ENCODE measurements at regions not wholly inside any gene's neighbourhood (a gene's known extent, or its start where the extent isn't known, plus 50 kb on each side); places are given as distances from the start of the nearest gene placed in this dataset.

DNA sequence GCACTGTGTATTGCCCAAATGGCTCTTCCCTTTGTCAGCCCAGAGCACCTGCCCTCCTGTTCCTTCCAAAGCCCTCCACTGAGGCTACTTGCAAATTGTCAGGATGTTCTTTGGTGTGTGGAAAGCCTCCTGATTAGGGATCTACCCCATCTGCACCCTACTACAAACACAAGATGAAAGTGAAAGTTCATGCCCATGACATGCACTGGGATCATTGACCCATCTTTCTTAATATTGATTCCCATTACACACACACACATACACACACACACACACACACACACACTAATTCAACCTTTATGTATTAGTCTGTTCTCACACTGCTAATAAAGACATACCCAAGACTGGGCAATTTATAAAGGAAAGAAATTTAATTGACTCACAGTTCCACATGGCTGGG lies 213.7 kb upstream of the IGFBP3 start:
- ChIA-PET CTCF (no interaction called here), POLR2A (no interaction called here)
- Mint-ChIP-seq H3K4me3 (no peak overlapping the region), H3K36me3 (ENCODE audit: low read depth) (no peaks in the 10 kb centered on the region), H3K4me1 (no peaks in the 10 kb centered on the region), H3K27ac (no peak overlapping the region), H3K27me3 (no peaks in the 10 kb centered on the region), H3K9me3 (no peaks in the 10 kb centered on the region)
- DNase-seq: no peak

DNA sequence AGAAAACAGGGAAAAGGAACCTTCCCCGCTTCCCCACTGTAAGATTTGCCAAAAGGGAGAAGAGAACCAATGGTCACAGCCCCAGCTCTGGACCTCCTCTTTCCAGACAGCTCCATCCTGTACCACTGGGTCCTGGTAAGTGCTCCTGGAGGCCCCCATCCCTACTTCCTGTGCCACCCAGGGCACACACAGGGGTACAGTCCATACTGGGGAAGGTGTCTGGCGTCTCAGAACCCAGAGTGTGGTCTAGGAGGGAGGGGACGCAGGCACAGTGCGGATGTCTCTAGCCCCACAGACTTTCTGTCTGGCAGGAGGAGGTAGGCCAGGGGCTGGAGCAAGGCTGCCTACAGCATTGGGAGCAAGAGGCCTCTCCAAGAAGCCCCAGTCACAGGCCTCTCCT lies 213.3 kb upstream of the IGFBP3 start:
- no peaks in the 10 kb centered on the region for H3K27me3 Mint-ChIP-seq
- POLR2A ChIA-PET: no interaction called here
- CTCF ChIA-PET: no interaction called here
- H3K27ac Mint-ChIP-seq: no peak overlapping the region
- no peak for DNase-seq
- H3K9me3 Mint-ChIP-seq: no peaks in the 10 kb centered on the region
- H3K36me3 Mint-ChIP-seq (ENCODE audit: low read depth): no peaks in the 10 kb centered on the region
- H3K4me1 Mint-ChIP-seq: no peaks in the 10 kb centered on the region
- no peak overlapping the region for H3K4me3 Mint-ChIP-seq

DNA sequence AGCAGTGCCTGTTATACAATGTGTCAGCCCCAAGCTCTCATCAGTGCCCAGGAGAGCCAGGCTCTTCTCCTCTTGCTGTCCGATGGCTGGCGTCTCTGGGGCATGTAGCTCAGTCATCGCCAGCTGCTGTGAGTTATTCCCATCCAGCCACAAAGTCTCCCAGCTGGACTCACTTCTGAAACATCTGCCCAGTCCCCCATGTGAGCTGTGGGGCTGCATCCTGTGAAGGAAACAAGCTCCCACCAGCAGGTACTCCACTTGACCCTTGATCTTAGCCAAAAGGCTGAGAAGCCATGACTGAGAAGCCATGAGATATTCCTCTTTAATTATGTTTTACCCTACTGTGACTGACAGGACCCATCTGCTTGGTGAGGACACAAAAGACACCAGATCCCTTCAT lies 212.7 kb upstream of the IGFBP3 start:
- ChIA-PET CTCF (no interaction called here), POLR2A (no interaction called here)
- Mint-ChIP-seq H3K27me3 (no peaks in the 10 kb centered on the region), H3K9me3 (no peaks in the 10 kb centered on the region), H3K4me1 (no peaks in the 10 kb centered on the region), H3K27ac (no peak overlapping the region), H3K36me3 (ENCODE audit: low read depth) (no peaks in the 10 kb centered on the region), H3K4me3 (no peak overlapping the region)
- DNase-seq: no peak

DNA sequence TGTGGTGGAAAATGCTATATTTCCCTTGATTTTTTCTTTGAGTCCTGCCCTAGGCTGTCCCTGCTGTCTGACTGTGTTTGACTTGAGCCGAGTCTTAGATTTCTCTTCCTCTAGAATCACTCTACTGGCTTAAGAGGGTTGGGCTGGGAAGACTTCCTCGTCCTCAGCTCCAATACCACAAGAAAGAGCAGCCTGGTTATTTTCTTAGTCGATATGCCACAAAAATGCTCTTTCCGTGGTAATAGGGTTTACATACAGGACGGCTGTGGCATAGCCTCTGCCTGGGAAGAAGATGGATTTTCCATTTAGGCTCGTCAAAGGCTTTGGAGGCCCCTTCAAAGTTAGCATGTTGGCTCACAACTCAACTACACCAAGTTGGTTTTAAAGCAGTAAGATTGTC lies 212.0 kb upstream of the IGFBP3 start:
- POLR2A ChIA-PET: no interaction called here
- no peaks in the 10 kb centered on the region for H3K9me3 Mint-ChIP-seq
- CTCF ChIA-PET: no interaction called here
- no peaks in the 10 kb centered on the region for H3K36me3 Mint-ChIP-seq (ENCODE audit: low read depth)
- no peaks in the 10 kb centered on the region for H3K4me1 Mint-ChIP-seq
- no peak overlapping the region for H3K4me3 Mint-ChIP-seq
- H3K27ac Mint-ChIP-seq: no peak overlapping the region
- H3K27me3 Mint-ChIP-seq: no peaks in the 10 kb centered on the region
- DNase-seq: no peak

DNA sequence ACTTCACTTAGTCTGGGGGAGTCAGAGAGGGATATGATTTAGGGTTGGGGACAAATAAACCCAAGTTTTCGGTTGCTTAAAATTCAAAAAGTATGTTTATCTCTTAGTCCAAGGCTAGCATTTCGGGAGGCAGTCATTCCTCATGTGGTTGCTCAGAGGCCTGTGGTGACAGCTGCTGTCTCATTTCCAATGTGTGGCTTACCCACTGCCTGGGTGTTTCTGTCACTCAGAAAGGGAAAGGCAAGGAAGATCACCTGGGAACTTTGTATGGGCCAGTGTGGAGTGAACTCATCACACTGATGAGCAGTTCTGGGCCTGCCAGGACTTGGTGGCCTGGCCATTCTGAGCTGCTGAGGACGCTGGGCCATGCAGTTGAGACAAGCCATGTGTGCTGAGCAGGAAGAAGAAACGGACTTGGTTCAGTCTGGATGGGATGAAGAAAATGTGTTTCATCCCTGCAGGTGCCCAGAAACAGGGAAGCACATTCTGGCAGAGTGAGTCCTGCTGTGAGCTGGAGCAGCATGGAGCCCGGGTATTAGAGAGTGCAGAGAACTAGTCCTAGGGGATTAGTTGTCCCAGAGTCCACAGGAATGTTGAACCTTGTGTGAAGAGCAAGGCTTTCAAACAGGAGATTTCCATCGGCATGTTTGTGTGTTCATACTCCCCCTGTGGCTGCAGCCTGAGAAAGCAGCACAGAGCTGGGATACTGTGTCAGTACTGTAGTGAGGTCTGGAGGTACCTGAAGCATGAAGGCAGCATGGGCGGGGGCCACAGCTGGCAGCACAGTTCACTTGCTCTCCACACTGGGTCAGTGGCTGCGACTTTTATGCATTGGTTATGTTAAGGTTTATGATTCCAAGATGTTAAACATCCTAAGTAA lies 211.1 kb upstream of the IGFBP3 start:
- ChIA-PET POLR2A (no interaction called here), CTCF (no interaction called here)
- Mint-ChIP-seq H3K4me1 (no peaks in the 10 kb centered on the region), H3K36me3 (ENCODE audit: low read depth) (no peaks in the 10 kb centered on the region), H3K27ac (no peak overlapping the region), H3K9me3 (no peaks in the 10 kb centered on the region), H3K4me3 (no peak overlapping the region), H3K27me3 (no peaks in the 10 kb centered on the region)
- DNase-seq: no peak

DNA sequence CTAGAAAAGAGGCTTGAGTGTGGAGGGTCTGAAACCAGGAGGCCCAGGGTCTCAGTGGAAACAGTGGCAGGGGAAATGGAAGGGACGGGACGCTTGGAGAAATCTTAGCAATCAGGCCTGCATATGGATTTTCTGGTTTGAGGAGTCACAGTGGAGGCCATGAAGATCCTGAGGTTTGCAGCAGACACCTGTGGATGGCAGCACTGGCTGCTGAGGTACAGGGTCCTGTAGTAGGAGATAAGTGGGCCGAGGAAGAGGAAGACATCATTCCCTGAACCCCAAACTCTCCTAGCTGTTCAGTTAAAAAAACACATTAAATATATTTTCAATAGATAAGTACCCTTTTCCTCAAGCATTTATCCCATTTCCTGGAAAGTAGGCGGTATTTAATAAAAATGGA lies 208.8 kb upstream of the IGFBP3 start:
- POLR2A ChIA-PET: interaction anchor here (0.6 kb wide), 1 partner anchor 351 kb away, joined by 3 read pairs; no protein-coding TSS in a partner anchor
- Mint-ChIP-seq H3K27ac (no peak overlapping the region), H3K36me3 (ENCODE audit: low read depth) (no peaks in the 10 kb centered on the region)

DNA sequence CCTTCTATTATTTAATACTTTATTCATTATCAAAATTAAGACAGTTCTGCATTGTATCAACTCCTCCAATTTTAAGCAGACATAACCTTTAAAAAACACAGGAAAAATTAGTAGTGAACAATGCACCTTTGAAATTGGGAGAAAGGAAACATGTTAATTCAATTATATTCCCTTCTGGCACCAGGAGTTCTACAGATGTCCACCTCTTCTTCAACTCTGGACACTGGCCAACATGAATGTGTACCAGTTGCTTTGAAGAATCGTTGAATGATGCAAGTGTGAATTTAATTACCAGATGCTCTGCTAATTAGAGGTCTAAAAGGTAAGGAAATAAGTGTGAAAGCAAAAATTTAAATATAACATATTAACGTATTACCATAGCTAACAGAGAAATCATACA lies 206.7 kb upstream of the IGFBP3 start:
- H3K4me3 Mint-ChIP-seq: no peak overlapping the region
- H3K4me1 Mint-ChIP-seq: no peaks in the 10 kb centered on the region
- no peaks in the 10 kb centered on the region for H3K36me3 Mint-ChIP-seq (ENCODE audit: low read depth)
- ChIA-PET POLR2A (no interaction called here), CTCF (no interaction called here)
- no peaks in the 10 kb centered on the region for H3K9me3 Mint-ChIP-seq
- no peak overlapping the region for H3K27ac Mint-ChIP-seq
- H3K27me3 Mint-ChIP-seq: no peaks in the 10 kb centered on the region
- DNase-seq: no peak

More for the DNA sequence above, 208.8 kb upstream of the IGFBP3 start:
- Mint-ChIP-seq H3K4me1 (no peaks in the 10 kb centered on the region), H3K4me3 (no peak overlapping the region), H3K9me3 (no peaks in the 10 kb centered on the region), H3K27me3 (no peaks in the 10 kb centered on the region)
- DNase-seq: no peak
- CTCF ChIA-PET: no interaction called here

DNA sequence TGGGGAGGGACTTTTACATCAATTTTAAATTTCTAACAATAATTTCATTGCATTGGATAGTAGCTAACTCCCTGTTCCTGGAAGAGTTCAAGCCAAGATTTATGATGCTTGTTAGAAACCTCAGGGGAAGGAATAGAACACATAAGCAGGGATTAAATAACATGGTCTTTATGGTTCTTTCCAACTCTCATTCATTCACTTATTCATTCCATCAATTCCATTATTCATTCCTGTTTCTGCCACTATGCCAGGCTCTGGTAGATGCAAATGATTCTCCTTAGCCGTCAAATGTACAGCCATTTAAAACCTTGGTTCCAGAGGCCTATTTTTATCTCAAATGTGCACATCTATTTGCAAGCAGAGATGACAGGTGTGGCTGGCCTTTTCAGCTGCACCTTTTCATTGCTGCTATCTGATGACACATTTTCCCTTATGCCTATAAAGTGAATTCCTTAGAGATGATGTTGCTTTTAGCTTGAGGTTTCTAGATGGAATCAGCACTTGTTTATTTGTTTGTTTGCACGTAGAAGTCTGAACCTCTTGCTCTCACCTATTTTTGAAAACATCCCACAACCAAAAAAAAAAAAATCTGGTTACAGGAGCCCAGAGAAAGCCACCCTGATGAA lies 205.7 kb upstream of the IGFBP3 start:
- POLR2A ChIA-PET: no interaction called here
- no peaks in the 10 kb centered on the region for H3K27me3 Mint-ChIP-seq
- DNase-seq: no peak
- H3K27ac Mint-ChIP-seq: no peak overlapping the region
- CTCF ChIA-PET: no interaction called here
- no peak overlapping the region for H3K4me3 Mint-ChIP-seq
- H3K36me3 Mint-ChIP-seq (ENCODE audit: low read depth): no peaks in the 10 kb centered on the region
- H3K4me1 Mint-ChIP-seq: no peaks in the 10 kb centered on the region
- no peaks in the 10 kb centered on the region for H3K9me3 Mint-ChIP-seq

DNA sequence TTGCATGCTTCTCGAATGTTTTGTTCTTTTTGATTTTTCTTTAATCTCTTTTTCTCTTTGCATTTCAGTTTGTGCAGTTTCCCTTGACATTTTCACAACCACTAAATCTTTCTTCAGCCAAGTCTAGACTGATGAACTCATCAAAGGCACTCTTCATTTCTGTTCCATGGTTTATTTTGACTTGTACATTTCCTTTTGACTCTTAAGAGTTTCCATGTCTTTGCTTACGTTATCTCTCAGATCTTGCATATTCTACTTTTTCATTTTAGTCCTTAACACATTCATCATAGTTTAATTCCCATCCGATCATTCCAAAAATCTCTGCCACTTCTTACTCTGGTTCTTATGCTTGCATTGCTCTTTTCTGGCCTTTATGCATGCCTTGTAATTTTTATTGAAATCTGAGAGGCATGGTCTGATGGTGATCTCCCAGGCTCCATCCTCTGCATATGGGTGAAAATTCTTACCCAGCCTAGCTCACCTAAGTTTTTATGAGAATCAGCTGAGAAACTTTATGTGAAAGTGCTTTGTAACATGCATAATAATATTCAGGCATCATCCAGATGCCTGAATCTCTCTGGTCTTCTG lies 202.8 kb upstream of the IGFBP3 start:
- no peak for DNase-seq
- no peaks in the 10 kb centered on the region for H3K9me3 Mint-ChIP-seq
- H3K27me3 Mint-ChIP-seq: no peaks in the 10 kb centered on the region
- H3K27ac Mint-ChIP-seq: no peak overlapping the region
- H3K36me3 Mint-ChIP-seq (ENCODE audit: low read depth): no peaks in the 10 kb centered on the region
- no peaks in the 10 kb centered on the region for H3K4me1 Mint-ChIP-seq
- H3K4me3 Mint-ChIP-seq: no peak overlapping the region
- ChIA-PET POLR2A (no interaction called here), CTCF (no interaction called here)

DNA sequence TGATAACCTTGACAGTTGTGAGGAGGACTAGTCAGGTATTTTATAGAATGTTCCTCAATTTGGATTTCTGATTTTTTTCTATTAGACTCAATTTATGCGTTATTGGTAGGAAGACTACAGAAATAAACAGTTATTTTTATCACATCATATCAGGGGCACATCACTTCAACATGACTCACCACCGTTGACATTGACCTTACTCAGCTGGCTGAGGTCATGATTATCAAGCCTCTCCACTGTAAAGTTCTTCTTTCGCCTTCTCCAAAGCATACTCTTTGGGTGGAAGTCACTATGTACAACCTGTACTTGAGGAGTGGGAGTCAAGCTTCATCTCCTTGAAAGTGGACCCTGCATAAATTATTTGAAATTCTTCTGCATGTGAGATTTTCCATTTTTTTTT lies 194.3 kb upstream of the IGFBP3 start:
- Mint-ChIP-seq H3K27me3 (no peaks in the 10 kb centered on the region), H3K9me3 (no peaks in the 10 kb centered on the region), H3K4me1 (no peaks in the 10 kb centered on the region), H3K4me3 (no peak overlapping the region), H3K36me3 (ENCODE audit: low read depth) (no peaks in the 10 kb centered on the region), H3K27ac (no peak overlapping the region)
- DNase-seq: no peak
- ChIA-PET CTCF (no interaction called here), POLR2A (no interaction called here)

DNA sequence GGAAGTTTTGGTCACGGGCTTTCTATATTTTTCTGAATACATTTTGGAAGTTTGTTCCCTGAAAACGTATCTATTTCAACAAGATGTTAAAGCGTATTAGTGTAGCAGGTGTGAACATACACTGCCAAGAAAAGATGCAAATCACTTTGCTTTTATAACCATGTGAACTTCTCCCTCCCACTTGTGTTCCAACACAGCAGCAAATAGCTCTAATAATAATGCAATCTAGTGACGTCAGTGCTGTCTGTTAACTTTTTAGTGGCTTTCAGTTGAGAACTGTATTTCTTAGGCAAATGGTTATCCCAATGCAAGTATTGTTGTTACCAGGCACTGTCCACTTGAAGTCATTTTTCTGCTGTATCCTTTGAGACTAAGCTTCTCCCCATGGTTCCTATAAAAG lies 188.4 kb upstream of the IGFBP3 start:
- Mint-ChIP-seq H3K4me1 (no peaks in the 10 kb centered on the region), H3K4me3 (no peak overlapping the region), H3K36me3 (ENCODE audit: low read depth) (no peaks in the 10 kb centered on the region), H3K9me3 (no peaks in the 10 kb centered on the region), H3K27me3 (no peaks in the 10 kb centered on the region), H3K27ac (no peak overlapping the region)
- POLR2A ChIA-PET: no interaction called here
- CTCF ChIA-PET: no interaction called here
- DNase-seq: no peak

DNA sequence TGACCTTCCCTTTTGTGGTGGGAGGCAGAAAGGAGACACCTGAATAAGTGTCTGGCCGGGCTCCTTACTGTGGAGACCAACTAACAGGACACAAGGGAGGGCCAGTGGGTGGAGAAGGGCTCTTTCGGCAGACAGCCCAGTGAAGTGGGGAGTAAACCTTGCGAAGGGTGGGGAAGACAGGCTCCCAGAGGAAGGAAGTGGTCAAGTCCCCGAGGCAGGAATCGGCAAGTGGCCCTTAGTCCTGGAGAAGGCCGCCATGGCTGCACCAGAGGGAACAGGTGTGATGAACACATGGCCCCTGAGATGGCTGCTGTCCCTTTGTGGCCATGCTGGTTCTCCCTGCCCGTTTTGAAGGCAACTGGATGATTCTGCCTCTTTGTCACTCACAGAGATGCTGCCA lies 187.2 kb upstream of the IGFBP3 start:
- POLR2A ChIA-PET: no interaction called here
- no peaks in the 10 kb centered on the region for H3K4me1 Mint-ChIP-seq

DNA sequence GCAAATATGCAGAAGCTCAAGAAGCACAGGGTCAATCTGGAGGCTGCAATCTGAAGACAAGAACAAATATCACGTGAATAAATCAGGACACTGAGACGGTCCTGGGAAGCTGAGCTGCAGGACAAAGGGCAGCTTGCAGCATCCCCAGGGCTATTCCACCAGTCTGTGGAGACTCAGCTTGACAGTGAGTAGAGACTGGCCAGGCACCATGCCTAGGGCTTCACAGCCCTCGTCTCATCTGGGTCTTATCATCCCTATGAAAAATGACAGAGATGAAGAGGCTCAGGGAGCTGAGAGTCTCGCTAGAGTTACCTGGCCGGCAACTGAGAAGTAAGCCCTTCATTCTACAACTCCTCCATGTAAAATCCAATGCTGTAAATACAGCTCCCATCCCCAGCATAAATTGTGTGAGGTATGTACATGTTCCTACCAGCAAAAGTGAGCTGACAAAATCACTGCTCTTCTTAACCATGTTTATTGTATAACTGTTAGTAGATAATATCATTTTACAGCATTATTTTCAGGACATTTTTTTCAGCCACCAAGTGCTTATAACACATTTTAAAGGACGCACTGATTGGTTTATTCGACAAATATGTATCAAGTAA lies 186.6 kb upstream of the IGFBP3 start:
- H3K27me3 Mint-ChIP-seq: no peaks in the 10 kb centered on the region
- H3K9me3 Mint-ChIP-seq: no peaks in the 10 kb centered on the region
- H3K27ac Mint-ChIP-seq: no peak overlapping the region
- ChIA-PET CTCF (interaction anchor here (0.6 kb wide), 1 partner anchor 45 kb away, joined by 3 read pairs; no protein-coding TSS in a partner anchor), POLR2A (no interaction called here)
- no peak overlapping the region for H3K4me3 Mint-ChIP-seq
- no peaks in the 10 kb centered on the region for H3K4me1 Mint-ChIP-seq
- H3K36me3 Mint-ChIP-seq (ENCODE audit: low read depth): no peaks in the 10 kb centered on the region
- no peak for DNase-seq

More for the DNA sequence above, 187.2 kb upstream of the IGFBP3 start:
- H3K9me3 Mint-ChIP-seq: no peaks in the 10 kb centered on the region
- H3K27me3 Mint-ChIP-seq: no peaks in the 10 kb centered on the region
- no peak overlapping the region for H3K4me3 Mint-ChIP-seq
- CTCF ChIA-PET: no interaction called here
- no peaks in the 10 kb centered on the region for H3K36me3 Mint-ChIP-seq (ENCODE audit: low read depth)
- no peak for DNase-seq
- H3K27ac Mint-ChIP-seq: no peak overlapping the region

Measured in activated CD4-positive, alpha-beta T cell treated with anti-CD3 and anti-CD28 coated beads, Interleukin-2, amount 10 ng/mL, durations not matched to agents 7 days and 5 days (primary cell).